Fibroblast of skin of abdomen (primary cell): ENCODE measurements at regions not wholly inside any gene's neighbourhood (a gene's known extent, or its start where the extent isn't known, plus 50 kb on each side); places are given as distances from the start of the nearest gene placed in this dataset.

ENCODE experiments used
- DNase-seq: peaks from one replicate; pipeline ENCODE4 v3.0.0-alpha.2; 2013

GRCh38 chr4:113849771-113850170 is 88.2 kb upstream of the CAMK2D start:
- DNase-seq: peak; percentile 68

DNA sequence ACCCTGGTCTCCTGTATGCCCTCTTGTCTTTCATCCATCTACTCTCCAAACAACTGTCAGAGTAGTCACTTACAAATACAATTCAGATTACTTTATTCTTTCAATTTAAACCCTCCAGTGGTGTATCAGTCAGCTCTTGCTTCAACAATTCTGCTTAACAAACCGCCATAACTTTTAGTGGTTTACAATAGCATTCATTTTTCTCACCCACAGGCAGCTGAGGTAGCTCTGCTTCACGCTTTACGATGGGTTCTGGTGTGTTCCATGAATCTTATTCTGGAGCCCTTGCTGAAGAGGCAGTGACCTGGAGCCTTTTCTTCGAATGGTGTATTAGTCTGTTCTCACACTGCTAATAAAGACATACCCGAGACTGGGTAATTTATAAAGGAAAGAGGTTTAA is 86.2 kb upstream of the CAMK2D start:
- no peak for DNase-seq

DNA sequence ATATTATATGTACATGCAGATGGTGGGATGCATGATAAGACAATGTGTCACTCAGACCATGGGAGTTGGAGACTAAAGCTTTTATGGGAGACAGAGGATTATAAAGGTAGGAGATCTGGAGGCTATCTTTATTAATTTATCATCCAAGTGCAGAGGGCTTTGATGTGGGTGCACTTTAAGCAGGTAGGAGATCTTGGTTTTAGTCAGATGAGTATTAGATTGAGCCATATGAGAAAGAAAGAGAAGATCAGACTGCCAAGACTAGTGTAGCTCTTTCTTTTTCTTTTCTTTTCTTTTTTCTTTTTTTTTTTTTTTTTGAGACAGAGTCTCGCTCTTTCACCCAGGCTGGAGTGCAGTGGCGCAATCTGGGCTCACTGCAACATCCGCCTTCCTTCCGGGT is 84.9 kb upstream of the CAMK2D start:
- no peak for DNase-seq

DNA sequence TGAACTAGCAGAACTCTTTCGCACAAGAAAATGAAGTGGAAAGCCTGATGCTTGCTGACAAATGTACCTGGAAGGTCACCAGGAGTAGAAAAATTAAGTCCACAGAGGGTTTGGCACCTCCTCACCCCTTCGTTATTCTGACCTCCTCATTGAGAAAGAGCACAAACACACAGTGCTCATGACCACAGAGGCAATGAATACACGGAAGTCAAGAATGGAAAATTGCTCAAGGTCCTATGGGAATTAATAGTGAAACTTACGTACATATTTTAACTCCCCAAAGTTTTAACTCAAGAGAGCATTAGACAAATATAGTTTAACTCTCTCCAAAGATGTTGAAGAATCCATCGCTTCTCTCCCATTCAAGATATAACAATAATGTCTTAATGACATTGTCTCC is 83.6 kb upstream of the CAMK2D start:
- no peak for DNase-seq

GRCh38 chr4:113844369-113844768 is 82.8 kb upstream of the CAMK2D start:
- no peak for DNase-seq

DNA sequence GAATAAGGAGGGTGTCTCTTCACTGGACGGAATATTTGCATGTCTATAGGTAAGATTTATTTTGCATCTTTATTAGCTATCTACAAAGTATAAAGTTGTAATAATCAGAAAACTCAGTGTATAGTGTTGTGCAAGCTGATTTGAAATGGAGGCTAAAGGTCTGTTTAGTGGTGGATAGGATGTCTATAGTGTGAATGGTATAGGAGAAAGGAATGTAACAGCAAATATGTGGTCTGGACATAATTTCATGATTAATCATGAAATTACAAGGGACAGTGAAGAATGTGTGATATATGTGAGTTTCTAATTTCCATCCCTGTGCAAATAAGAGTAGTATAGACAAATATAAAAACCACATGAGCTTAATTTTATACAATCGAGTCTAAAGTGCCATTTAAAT is 79.3 kb upstream of the CAMK2D start:
- peak; percentile 90 for DNase-seq

DNA sequence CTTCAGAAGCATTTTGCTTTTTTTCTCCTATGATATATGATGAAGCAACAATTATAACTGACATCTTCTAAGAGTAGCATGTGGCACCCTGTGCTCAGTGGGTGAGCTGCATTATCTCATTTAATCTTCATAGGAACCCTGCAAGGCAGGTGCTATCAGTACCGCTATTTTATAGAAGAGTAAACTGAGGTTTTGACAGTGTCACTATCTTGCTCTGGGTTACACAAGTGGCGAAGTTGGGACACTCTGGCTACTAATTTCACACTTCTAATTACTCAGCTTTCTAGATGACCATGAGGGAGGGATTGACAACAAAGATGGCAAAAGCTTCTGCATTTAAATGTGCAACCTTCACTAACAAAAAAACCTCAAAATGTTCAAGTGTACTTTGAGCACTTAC is 76.9 kb upstream of the CAMK2D start:
- no peak for DNase-seq

DNA sequence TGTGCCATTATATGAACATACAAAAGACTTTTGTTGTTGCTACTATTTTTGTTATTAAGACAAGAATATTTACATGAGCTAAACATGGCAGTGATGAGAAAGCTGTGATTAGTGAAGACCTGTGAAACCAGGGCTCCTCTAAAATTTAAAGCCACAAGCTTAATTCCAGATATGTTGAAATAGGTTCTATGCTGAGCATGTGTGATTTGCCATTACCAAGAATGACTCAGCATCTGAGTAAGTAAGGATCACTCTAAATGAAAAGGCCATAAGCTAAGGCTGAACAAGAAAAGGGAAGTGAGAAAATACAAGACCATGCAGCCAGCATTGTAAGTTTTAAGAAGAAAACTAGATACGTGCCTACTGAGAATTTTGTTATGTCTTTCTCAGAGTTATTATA is 75.9 kb upstream of the CAMK2D start:
- peak; percentile 92 for DNase-seq

- peak; percentile 63 for DNase-seq
Measured at GRCh38 chr4:113835005-113835404, 73.5 kb upstream of the CAMK2D start.

DNA sequence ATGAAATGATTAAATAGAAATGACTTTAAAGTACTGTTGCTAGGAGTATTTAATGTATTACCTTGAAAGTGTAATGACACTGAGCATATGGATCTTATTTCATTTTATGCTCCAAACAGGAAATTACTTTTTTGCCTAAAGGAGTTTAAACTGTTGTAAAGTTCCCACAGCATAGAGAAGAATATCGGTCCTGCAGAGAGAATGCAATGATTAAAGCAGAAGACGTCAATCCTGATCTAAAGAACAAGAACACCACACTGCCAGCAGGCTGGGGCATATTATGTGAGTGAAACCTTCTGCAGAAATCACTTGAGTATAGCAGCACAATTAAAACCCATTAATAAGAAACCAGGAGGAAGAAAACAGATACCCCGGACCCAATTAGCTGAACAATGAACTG is 72.8 kb upstream of the CAMK2D start:
- no peak for DNase-seq

GRCh38 chr4:113832803-113833202 is 71.3 kb upstream of the CAMK2D start:
- no peak for DNase-seq

DNA sequence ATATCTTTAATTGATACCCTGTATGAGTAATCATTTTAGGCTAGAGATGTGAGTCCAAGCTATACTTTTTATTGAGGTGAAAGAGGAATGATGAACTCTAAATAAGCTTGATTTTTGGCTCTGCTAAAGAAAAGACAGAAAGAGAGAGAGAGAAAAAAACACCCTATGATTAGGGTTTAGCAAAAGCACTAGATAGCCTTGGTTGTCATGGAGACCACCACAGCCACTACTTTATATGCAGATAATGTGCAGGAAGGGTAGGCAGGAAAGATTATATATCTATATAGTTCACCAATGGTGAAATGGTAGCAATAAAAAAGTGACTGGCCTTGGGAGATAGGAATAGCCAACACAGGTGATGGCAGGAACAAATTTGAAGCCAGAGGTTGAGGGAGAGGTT is 69.9 kb upstream of the CAMK2D start:
- no peak for DNase-seq

GRCh38 chr4:113828702-113829101 is 67.2 kb upstream of the CAMK2D start:
- DNase-seq: no peak

GRCh38 chr4:113827285-113827684 is 65.7 kb upstream of the CAMK2D start:
- peak; percentile 76 for DNase-seq

- DNase-seq: no peak
Measured at GRCh38 chr4:113826421-113826820, 64.9 kb upstream of the CAMK2D start.

- no peak for DNase-seq
Measured at GRCh38 chr4:113825272-113825671, 63.7 kb upstream of the CAMK2D start.

- no peak for DNase-seq
Measured at GRCh38 chr4:113824396-113824795, 62.9 kb upstream of the CAMK2D start.

GRCh38 chr4:113823291-113823659 is 61.7 kb upstream of the CAMK2D start:
- no peak for DNase-seq

DNA sequence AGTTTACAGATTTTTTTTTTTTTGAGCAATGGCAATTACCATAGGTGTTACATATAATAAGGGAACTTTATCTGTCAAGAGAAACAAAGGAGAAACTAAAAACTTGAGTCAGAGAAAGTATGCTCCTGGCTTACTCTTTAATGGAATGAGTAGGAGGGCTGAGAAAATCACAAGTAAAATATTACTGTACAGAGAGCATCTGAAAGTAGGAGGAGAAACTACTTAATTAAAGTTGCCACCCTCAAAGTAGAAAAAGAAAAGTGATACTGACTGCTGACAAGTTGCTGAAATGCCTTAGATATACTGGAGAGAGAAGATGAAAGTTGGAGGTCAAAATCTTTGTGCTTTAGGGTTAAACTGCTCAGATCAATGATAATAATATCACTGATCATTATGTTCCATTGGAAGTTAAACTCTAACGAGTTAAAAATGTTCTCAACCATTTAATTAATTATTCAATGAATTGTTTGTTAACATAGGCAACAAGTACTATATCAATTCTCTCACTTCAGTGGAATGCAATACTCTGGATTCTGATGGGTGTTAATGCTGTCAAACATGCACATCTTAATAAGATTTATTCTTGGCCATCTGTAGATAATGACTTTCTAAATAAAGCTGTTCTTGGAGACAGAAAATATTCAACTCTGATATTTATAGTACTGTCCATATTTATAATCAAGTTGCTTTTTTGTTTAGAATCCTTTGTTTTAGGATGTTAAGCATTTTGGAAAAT is 61.2 kb upstream of the CAMK2D start:
- DNase-seq: no peak

GRCh38 chr4:113821856-113822255 is 60.3 kb upstream of the CAMK2D start:
- DNase-seq: peak; percentile 73

DNA sequence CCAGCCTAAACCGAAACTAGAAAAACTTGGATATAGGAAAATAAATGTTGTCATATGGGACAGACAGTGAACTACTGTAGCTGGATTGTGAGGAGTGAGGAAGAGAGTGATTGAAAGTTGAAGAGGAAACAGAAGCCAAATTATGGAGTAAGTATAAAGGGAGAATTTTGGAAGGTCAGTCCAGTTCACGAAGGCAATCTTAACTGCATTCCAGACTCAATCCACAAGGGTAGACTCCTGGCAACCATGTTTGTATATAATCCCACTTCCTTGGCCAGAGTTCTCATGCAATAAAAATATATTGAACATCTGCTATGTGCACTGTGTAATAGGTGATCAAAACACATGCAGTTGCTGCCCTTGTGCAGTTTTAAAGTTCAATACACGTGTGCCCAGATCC is 58.6 kb upstream of the CAMK2D start:
- peak; percentile 38 for DNase-seq

GRCh38 chr4:113815826-113816225 is 54.3 kb upstream of the CAMK2D start:
- no peak for DNase-seq

- DNase-seq: no peak
Measured at GRCh38 chr4:113811359-113811758, 49.8 kb upstream of the CAMK2D start.
